Keratinocyte (primary cell): ENCODE measurements at regions not wholly inside any gene's neighbourhood (a gene's known extent, or its start where the extent isn't known, plus 50 kb on each side); places are given as distances from the start of the nearest gene placed in this dataset.

Experiments
- EZH2 ChIP-seq: IDR thresholded peaks from one replicate; pipeline ENCODE4 v1.6.1; 2012; ENCODE audit warnings: inconsistent platforms, mild to moderate bottlenecking, low read length, moderate library complexity
- TF ChIP-seq, protein P1 (sequence below), 3 experiments: IDR thresholded peaks in 1 of 3; conservative IDR thresholded peaks in 1 of 3; optimal IDR thresholded peaks in 1 of 3; 2 replicates in 2 of 3; 3 replicates in 1 of 3; pipeline versions ENCODE3 to v1.5.1; 2011; ENCODE audit warnings: low read length in 3 of 3, mild to moderate bottlenecking in 3 of 3, moderate library complexity in 2 of 3, control low read depth in 1 of 3, inconsistent platforms in 1 of 3; ENCODE audit not compliant: insufficient read depth in 2 of 3; ENCODE audit errors: extremely low read depth in 1 of 3

- TF ChIP-seq EZH2: no peak
- TF ChIP-seq, protein P1, sequence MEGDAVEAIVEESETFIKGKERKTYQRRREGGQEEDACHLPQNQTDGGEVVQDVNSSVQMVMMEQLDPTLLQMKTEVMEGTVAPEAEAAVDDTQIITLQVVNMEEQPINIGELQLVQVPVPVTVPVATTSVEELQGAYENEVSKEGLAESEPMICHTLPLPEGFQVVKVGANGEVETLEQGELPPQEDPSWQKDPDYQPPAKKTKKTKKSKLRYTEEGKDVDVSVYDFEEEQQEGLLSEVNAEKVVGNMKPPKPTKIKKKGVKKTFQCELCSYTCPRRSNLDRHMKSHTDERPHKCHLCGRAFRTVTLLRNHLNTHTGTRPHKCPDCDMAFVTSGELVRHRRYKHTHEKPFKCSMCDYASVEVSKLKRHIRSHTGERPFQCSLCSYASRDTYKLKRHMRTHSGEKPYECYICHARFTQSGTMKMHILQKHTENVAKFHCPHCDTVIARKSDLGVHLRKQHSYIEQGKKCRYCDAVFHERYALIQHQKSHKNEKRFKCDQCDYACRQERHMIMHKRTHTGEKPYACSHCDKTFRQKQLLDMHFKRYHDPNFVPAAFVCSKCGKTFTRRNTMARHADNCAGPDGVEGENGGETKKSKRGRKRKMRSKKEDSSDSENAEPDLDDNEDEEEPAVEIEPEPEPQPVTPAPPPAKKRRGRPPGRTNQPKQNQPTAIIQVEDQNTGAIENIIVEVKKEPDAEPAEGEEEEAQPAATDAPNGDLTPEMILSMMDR (optimal IDR thresholded peaks at IDR 0.05 in 1 of 3, IDR thresholded peaks at IDR 0.05 in 1 of 3, conservative IDR thresholded peaks at IDR 0.05 in 1 of 3; ENCODE audit: extremely low read depth in 1 of 3, insufficient read depth in 2 of 3, low read length in 3 of 3): no peak
Observed at GRCh38 chr4:140237616-140238350, 83.8 kb upstream of the MAML3 start.
